K562 (cell line): ENCODE measurements at regions not wholly inside any gene's neighbourhood (a gene's known extent, or its start where the extent isn't known, plus 50 kb on each side); places are given as distances from the start of the nearest gene placed in this dataset.

Experiments
- CHD4 ChIP-seq: fragments of 200-600 bp; sonication (generic); IDR thresholded peaks from 3 replicates; pipeline ENCODE4 v1.6.1; 2012; ENCODE audit warnings: low read depth, mild to moderate bottlenecking, mixed read lengths, low read length, inconsistent platforms; ENCODE audit not compliant: insufficient read depth, insufficient replicate concordance, poor library complexity, severe bottlenecking
- CREB3L1 ChIP-seq: fragments of 450-650 bp; IDR thresholded peaks from 2 replicates; pipeline ENCODE4 v1.6.1; 2014; ENCODE audit warnings: low read depth, mild to moderate bottlenecking, moderate library complexity, borderline replicate concordance
- FOXJ2 ChIP-seq: fragments of 200-800 bp; sonication (Bioruptor generic); IDR thresholded peaks from 2 replicates; pipeline ENCODE4 v1.6.1; 2016; ENCODE audit warnings: missing genetic modification characterization, missing compliant biosample characterization
- HBP1 ChIP-seq: fragments of 450-650 bp; formaldehyde crosslinking; IDR thresholded peaks from 2 replicates; pipeline ENCODE4 v1.4.0; 2022; ENCODE audit warnings: missing genetic modification characterization
- HIVEP1 ChIP-seq: fragments of 250-450 bp; sonication (Bioruptor Pico); IDR thresholded peaks from 2 replicates; pipeline ENCODE4 v1.4.0; 2020; ENCODE audit warnings: mild to moderate bottlenecking
- LCOR ChIP-seq: sonication (generic); formaldehyde crosslinking; IDR thresholded peaks from 2 replicates; pipeline ENCODE4 v1.8.0; 2022; ENCODE audit warnings: mild to moderate bottlenecking, missing genetic modification reagents
- MTA3 ChIP-seq: fragments of 450-650 bp; formaldehyde crosslinking; IDR thresholded peaks from 2 replicates; pipeline ENCODE4 v1.6.1; 2017; ENCODE audit warnings: mild to moderate bottlenecking, borderline replicate concordance
- OTX1 ChIP-seq: fragments of 450-650 bp; formaldehyde crosslinking; IDR thresholded peaks from 2 replicates; pipeline ENCODE4 v1.4.0; 2022; ENCODE audit warnings: mild to moderate bottlenecking
- PTRF ChIP-seq: fragments of 450-650 bp; IDR thresholded peaks from 2 replicates; pipeline ENCODE4 v1.6.1; 2016; ENCODE audit warnings: mild to moderate bottlenecking, missing genetic modification characterization, missing compliant biosample characterization
- SOX6 ChIP-seq: fragments of 450-650 bp; IDR thresholded peaks from 2 replicates; pipeline ENCODE4 v1.6.1; 2014; ENCODE audit warnings: mild to moderate bottlenecking
- SRSF1 ChIP-seq: fragments of 200-400 bp; formaldehyde crosslinking; IDR thresholded peaks from 2 replicates; pipeline ENCODE4 v1.6.1; 2017; ENCODE audit warnings: mild to moderate bottlenecking, low read depth, low read length, moderate library complexity
- ZKSCAN1 ChIP-seq: fragments of 150-350 bp; IDR thresholded peaks from 2 replicates; pipeline ENCODE4 v1.6.1; 2016; ENCODE audit warnings: low read depth, low read length
- ZNF592 ChIP-seq: fragments of 450-650 bp; IDR thresholded peaks from 2 replicates; pipeline ENCODE4 v1.6.1; 2017; ENCODE audit warnings: antibody characterized with exemption, mild to moderate bottlenecking
- TF ChIP-seq, protein P1 (sequence below): IDR thresholded peaks from 2 replicates; pipeline ENCODE4 v1.6.1; 2012; ENCODE audit warnings: low read depth, low read length, improper control_type of control experiment, borderline replicate concordance

DNA sequence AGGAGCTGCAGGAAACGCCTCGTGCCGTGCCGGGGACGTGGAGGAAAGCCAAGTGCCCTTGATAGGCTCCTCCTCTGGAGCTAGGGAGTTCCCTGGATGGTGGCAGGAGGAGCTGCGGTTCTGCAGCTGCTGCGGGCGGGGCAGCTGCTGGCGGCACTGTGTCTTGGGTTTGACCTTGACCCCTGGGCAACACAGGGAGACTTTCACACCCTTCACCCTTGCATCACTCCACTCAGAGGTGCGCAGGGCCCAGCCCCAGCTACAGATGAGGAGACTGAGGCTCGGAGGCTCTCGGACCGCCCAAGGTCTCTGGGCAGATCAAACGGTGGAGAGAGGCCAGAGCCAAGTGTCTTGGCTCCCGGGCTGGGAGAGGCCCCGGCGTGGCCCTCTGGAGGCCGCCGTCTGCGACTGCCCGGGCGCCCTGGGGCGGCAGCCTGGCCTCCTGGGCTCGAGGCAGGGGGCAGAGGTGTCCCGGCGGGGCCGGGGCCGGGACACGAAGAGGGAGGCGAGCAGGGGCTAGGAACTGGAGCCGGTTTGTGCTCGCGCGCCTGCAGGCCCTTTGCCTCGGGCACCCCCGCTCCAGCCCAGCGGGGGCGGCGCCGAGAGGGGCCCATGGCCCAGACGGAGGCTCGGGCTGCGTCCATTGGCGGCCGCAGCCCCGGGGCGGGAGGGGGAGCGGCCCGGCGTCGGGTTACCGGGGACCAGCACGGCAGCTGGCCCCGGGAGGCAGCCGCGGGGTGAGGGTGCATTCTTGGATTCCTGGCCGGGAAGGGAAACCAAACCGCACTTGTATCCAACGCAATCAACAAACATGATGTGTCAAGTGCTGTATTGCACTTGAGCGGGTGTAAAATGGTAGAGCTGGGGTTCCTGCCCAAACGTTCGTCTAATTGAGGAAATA lies 129.6 kb upstream of the SLC1A4 start (continued):
- TF ChIP-seq HBP1 (CRISPR knock-in tag), result no peak
- TF ChIP-seq HIVEP1, result no peak
- TF ChIP-seq ZKSCAN1, result no peak
- no peak for TF ChIP-seq FOXJ2 (tag)
- TF ChIP-seq ZNF592, result peak; percentile 89
- no peak for TF ChIP-seq SOX6
- TF ChIP-seq LCOR (CRISPR knock-in tag), result no peak
- TF ChIP-seq OTX1 (CRISPR knock-in tag), result no peak
- TF ChIP-seq, protein P1, sequence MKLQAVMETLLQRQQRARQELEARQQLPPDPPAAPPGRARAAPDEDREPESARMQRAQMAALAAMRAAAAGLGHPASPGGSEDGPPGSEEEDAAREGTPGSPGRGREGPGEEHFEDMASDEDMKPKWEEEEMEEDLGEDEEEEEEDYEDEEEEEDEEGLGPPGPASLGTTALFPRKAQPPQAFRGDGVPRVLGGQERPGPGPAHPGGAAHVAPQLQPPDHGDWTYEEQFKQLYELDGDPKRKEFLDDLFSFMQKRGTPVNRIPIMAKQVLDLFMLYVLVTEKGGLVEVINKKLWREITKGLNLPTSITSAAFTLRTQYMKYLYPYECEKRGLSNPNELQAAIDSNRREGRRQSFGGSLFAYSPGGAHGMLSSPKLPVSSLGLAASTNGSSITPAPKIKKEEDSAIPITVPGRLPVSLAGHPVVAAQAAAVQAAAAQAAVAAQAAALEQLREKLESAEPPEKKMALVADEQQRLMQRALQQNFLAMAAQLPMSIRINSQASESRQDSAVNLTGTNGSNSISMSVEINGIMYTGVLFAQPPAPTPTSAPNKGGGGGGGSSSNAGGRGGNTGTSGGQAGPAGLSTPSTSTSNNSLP, result no peak
- no peak for TF ChIP-seq CREB3L1
- TF ChIP-seq SRSF1, result no peak
- TF ChIP-seq MTA3, result peak; percentile 60; the same call in 1 of the 2 replicates
- no peak for TF ChIP-seq PTRF (tag)
- TF ChIP-seq CHD4, result peak; percentile 37
